Germinal center (tissue), 1 donor: ENCODE measurements at regions not wholly inside any gene's neighbourhood (a gene's known extent, or its start where the extent isn't known, plus 50 kb on each side); places are given as distances from the start of the nearest gene placed in this dataset.
"Not testable (repeated sequence)": the region's sequence is repeated elsewhere in the genome, so short reads cannot be mapped to it uniquely, and the experiment has no call there.

Source experiments
- DNase-seq: peaks from one replicate; pipeline ENCODE4 v3.0.0; 2012; ENCODE audit warnings: mixed read lengths, low spot score

DNA sequence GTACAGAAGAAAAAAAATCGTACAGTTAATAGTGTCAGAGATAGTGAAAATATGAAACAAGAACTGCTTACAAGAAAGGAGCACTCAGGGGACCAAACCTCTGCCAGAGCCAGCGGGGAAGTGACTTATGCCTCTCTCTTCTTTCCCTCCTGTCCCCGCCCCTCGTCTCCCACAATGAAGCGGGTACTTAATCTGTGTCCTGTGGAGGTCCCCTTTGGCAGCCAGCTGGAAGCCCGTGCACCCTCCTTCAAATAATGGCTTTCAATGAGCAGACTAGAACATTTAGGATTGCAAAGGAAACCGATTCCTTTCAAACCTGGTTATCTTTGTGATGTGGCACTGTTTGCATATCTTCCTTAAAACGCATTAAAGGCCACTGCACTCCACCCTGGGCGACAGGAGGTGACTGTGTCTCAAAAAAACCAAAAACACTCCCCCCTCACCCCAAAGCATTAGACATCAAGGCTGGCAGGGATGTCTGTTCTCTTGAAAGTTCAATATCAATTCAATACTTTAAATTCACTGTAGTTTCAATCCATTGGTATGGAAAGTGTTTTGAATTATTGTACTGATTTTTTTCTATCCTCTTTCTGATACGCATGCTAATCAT, 51.7 kb downstream of the PPIAL4C start:
- not testable (repeated sequence) for DNase-seq

DNA sequence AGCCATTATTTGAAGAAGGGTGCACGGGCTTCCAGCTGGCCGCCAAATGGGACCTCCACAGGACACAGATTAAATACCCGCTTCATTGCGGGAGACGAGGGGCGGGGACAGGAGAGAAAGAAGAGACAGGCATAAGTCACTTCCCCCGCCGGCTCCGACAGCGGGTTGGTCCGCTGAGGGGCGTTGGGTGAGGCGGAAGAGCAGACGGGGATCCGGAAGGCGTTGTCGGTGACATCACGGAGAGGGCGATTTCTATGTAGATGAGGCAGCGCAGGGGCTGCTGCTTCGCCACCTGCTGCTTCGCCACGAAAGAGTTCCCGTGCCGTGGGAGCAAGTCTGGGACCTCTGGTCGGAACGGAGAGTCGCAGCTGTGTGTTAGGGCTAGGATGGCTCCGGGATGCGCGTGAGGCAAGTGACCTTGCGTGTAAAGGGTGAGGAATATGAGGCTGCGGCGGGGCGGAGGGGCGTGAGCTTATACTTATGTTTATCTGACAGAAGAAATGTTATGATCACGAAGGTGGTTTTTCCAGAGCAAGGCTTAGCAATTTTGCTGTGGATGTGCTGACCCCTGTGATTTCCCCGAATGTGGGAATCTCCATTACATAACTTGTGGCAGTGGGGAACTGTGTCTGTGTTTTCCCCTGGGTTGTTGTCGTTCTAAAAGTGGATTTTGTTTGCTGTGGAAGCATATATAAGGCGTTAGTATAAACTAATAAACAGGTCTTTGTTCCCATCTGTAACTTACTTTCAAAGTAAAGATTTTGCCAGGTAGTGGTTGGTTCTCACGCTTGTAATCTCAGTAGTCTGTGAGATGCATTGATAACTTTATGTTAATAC, 52.9 kb downstream of the PPIAL4C start:
- peak; percentile 61 for DNase-seq

DNA sequence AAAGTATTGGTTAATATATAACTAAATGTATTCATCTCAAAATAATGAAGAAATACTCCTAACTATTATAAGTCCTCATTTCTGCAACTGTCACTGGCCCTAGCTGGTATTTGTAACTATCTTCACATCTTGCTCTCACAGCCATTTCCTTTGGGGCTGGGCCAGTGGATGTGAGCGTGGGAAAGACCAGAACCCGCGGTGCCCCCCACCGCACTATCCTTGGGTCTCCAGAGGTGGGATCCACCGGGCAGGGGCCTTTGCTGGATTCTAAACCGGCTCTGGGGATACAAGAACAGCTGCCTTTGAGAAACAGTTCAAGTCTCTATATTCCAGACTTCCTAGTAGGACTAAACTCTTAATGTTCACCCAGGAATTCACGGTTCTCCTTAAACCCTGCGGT, 54.8 kb downstream of the PPIAL4C start:
- not testable (repeated sequence) for DNase-seq

DNA sequence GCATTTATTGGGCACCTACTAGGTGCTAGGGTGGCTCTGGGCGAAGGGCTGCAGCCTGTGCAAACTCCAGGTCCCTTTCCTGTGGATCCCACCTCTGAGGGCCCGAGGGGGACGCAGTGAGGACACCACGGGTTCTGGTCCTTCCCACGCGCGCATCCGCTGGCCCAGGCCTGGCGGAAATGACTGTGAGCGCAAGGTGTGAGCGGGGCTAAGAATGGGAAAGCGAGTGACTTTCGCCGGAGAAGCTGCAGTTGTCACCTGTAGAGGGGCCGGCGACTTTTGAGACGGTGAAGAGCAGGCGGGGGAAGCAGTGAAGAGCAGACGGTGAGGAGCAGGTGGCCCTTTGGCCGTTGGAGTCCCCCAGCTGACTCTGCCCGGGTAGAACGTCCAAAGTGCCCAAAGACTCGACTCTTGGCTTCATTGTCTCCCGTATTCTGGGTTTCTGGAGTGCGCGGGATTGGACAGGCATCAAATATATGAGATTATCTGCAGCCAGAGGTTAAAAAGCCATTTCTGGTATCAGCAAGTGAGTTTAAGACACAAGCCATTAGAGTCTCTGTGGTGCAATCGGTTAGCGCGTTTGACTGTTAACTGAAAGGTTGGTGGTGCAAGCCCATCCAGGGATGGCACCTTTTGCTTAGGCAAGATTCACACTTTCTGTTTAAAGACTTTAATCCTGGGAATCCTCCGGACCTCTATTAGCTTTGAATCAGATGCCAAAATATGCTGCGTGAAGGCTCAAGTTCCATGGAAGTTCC, 55.4 kb downstream of the PPIAL4C start:
- not testable (repeated sequence) for DNase-seq

DNA sequence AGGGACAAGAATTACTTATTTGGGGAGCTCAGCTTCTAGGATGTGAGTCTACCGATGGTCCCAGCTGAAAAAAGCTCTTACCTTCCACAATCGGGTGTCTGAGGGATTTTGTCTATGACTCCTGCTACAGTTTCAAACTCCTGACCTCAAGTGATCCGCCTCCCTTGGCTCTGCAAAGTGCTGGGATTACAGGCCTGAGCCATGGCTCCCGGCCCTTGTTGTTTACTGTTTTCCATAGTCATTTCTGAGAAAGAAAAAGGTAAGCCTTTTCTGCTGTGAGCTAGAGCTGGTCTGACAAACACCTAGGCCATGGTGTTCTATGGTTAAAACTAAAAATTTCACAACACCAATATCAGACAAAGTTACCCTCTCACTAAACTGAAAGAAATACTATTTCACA, 57.5 kb downstream of the PPIAL4C start:
- DNase-seq: not testable (repeated sequence)

DNA sequence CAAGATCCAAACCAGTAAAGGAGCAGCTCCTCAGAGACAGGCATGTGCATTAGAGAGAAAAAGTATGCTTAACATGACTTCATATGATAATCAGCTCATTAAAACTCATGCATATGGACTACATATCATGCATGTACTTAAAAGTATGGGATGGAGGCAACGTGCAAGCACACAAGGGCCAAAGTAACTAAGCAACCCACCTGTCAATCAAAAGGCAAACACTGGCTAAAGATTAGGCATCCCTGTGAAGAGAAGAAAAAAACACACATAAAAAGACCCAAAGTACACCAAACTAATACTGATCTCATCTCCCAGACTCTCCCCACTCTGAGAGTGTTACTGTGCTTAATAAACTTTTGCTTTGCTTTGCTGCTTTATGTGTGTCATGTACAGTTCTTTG, 61.2 kb downstream of the PPIAL4C start:
- not testable (repeated sequence) for DNase-seq

DNA sequence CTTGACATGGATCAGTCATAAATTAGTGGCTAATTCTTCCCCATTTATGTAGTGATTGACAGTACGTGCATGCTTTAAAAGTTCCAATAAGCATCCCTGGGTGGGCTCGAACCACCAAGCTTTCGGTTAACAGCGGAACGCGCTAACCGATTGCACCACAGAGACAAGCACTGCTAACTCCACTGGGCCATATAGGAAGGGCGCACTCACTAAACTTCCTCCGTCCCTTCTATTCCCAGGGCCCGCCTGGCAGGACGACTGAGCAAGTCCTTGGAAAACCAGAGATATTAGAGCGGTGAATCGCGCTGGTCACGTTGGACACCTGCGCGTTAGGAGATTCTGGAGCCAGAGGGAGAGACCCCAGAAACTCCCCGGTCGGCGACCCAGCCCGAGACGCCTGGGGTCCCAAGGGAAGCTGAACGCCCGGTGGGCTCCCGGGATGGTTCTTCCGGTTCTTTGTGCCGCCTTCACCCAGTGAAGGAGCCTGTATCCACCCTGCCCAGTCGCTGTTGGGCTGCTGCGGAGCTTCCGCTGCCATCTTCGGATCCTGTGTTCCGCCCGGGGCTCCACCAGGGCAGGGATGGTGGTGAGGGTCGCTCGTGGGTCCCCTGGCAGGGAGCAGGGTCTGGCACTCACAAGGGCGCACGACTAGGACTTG, 62.8 kb downstream of the PPIAL4C start:
- not testable (repeated sequence) for DNase-seq

DNA sequence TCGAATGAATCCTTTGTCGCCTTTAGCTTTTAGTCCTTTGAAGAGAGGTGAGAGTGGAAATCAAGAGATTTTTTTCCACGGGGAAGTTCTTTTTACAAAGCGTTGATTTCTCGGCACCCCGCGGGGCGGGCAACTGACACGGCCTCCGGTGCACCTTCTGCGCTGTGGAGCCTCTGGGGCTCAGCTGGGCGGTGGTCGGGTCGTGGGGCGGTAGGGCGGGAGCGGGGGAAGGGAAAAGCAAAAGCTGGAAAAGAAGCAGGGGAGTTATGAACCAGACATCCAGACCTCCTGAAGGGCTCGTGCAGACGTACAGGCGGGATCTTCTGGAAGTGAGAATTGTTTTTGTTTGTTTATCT, 63.3 kb downstream of the PPIAL4C start:
- DNase-seq: not testable (repeated sequence)

DNA sequence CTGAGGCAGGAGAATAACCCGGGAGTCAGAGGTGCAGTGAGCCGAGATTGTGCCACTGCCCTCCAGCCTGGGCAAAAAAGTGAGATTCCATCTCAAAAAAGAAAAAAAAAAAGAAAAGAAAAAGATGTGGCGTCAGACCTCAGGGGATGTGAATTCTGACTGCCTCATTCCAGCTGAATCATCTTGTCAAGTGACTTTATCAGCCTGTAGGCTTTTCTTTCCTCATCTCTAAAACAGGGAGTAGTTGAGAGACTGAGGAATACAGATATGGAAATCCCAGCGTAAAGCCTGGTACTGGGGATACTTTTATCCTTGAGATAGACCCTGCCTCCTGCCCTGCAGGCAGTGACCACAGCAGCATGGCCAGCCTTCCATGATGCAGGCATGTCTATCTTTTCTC, 74.1 kb downstream of the PPIAL4C start:
- not testable (repeated sequence) for DNase-seq

DNA sequence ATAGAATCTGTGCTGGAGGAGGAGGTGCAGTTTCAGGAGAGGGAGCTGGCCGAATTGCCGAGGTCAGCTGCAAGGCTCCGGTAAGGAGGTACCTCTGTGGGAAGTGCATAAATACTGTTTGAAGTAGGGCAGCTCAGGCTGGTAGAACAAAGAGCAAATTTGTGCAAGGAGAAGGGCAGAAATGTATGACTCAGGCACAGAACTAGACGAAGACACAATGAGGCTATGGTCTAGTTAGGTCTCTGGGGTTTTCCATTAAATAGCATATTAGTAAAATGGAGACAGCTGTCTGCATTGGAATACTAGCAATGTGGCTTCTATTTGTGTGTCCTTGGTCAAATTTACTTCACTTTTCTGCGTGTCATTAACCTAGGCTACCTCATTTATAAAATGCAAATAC, 74.5 kb downstream of the PPIAL4C start:
- not testable (repeated sequence) for DNase-seq

DNA sequence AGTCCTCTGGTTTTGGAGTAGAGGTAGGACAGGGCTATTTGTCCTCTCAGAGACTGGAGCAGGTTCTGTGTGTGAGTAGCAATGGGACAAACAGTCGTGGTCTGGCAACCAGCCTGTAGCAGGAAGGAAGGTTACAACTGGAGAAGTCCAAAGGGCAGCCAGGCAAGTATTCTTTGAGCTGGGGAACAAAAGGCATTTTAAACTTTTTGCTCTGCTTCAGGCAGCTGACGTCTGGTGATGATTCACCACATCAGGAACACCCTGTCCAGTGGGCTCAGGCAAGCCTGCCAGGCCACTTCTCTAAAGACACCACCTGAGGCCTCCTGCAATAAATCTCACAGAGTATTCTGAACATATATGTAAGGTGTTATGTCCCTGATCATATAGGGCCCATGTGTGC, 81.0 kb downstream of the PPIAL4C start:
- not testable (repeated sequence) for DNase-seq

DNA sequence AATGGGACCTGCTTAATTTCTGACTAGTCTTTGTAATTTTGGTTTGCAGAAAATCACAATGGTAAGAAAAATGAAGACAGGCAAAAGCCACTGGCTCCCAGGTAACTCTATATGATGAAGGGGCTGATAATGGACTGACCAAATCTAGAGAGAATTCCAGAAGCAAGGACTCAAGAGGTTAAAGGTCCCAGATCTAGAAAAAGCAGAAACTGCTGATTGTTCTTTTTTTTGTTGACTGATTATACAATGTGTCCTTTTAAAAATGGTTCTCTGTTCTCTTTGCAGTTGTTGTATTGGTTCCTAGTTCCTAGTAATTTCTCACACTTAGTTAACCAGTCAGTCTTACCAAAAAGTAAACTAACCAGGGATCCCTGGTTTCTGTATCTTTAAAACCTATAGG, 81.4 kb downstream of the PPIAL4C start:
- not testable (repeated sequence) for DNase-seq

DNA sequence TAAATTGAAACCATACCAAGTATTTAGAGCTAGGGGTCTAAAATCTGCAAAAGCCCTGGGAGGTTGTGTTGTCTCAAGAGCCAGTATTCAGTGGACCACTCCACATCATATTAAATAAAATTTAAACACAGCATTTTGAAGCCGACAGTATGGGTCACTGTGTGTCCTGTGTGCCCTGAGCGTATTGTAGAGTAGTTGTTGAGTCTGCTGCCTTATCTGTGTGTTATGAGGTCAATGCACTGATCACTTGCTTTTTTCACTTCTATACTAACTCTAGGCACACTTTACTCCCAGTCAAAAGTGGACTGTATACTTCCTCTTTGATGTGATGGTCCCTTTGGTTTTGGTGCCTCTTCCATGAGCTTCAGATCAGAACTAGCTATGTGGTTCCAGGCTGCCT, 81.9 kb downstream of the PPIAL4C start:
- DNase-seq: not testable (repeated sequence)

DNA sequence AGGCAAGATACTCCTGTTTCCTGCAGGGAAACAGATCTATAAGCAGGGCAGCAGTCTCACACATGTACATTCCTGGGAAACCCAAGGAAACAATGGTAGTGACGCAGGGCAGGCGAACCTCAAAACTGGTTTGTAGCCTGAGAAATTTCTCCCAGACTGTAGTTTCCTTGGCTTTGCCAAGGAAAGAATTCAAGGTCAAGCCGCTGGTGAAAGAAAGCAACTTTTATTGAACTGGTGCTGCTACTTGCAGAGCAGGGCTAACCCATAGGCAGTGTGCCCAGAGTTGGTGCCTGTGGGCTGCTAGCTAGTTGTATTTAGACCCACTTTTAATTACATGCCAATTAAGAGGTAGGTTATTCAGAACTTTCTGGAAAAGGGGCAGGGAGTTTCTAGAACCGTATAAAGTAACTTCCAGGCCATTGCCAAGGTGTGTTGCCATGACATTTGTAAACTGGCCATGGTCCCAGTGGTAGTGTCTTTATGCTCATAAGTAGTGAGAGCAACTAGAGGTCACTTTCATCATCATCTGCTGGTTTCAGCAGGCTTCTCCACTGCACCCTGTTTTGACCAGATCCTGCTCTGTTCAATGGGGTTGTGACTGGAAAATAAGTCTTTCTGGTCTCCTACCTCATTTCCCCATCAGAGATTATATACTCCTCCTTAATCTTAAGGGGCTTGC, 89.7 kb downstream of the PPIAL4C start:
- not testable (repeated sequence) for DNase-seq

DNA sequence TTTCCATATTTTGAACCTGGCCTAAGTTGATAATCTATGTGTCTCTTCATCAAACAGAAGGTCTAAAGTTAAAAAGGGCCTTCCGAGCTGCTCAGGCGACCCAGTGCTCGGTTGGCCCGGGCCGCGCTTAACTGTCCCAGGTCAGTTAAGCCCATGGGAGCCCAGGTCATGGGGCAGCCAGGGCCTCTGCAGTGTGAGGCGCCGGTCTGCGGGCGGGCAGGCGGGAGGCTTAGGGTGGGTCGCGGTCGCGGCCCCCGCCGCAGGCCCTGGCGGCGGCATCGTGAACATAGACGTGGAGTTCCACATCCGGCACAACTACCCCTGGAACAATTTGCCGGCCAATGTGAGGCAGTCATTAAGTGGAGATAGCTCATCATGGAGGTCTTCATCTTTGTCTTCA, 91.3 kb downstream of the PPIAL4C start:
- DNase-seq: not testable (repeated sequence)

DNA sequence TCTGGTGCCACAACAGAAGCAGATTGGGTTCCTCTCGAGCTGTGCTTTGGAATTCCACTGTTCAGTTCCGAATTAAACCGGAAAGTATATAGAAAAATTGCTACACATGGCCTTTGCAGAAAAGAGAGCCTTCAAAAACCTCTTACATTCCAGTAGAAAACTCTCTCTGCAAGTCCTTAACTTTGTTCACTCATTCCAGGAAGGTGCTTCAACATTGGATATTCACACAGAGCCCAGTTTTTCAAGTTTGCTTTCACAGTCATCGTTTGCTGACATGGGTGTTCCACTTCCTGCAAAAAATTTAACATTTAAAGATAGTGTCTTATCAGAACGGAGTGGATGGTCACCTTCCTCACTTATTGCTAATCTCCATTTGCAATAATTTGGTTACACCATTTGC, 93.7 kb downstream of the PPIAL4C start:
- not testable (repeated sequence) for DNase-seq

DNA sequence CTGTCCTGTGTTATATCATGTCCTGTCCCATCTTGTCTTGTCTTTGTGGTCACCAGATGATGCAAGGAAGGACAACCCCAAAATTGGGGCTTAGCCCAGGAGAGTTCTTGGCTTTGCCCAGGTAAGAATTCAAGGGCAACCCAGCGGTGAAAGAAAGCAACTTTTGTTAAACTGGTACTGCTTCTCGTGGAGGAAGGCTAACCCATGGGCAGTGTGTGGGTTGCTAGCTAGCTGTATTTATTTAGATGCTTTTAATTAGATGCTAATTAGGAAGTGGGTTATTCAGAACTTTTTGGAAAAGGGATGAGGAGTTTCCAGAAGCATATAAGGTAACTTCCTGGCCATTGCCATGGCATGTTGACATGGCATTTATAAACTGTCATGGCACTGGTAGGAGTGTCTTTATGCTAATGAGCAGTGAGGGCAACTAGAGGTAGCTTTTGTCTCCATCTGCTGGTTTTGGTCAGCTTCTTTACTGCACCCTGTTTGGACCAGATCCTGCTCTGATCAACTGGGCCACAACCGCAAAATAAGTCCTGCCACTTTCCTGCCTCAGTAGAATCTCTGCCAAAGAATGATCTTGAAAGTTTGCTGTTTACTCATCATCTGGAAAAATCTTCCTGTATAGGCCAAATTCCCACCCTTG, 95.8 kb upstream of the FCGR1A start:
- not testable (repeated sequence) for DNase-seq

DNA sequence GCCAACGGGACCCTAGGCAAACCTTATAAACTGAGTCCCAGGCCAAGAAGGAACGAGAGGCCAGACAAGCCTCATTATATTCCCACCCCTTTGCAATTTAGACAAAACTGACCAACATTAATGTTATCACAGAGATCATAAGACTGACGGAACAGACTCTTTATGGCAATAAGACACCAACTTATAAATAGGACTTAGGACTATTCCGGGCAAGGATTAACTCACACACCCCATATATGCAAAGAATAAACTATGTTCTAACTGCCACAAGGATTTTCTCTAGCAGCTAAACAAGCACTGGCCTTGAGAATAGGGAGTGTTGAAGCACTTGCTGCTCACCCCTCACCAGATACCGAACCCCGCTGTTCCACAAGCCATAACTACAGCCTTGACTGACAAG, 91.1 kb upstream of the FCGR1A start:
- not testable (repeated sequence) for DNase-seq

DNA sequence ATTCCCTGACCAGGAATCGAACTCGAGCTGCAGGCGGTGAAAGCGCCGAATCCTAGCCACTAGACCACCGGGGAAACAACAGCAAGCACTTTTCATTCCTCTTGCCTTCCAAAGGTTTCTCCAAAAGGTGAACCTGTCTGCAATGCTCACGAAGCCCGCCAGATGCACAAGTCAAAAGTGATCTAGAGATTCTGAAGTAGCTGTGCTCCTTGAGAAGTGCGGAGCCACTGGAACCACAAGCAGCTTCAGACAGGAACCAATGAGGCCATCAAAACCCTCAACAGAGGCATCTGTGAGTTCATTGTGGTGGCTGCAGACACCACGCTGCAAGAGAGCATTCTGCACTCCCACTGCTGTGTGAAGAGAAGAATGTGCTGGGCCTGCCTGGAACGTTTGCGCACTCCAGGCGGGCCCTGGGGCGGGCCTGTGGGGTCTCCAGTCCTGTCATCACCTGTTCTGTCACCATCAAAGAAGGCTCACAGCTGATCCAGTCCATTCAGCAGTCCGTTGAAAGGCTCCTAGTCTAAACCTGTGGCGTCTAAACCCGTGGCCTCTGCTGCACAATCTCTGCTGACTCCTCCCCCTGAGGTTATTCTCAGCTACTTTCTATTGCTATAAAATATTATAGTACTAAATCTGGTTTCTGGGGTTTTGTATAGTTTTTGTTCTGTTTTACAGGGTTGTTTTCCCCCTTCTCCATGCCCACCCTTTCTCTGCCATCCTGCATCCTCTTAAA, 89.5 kb upstream of the FCGR1A start:
- DNase-seq: not testable (repeated sequence)

DNA sequence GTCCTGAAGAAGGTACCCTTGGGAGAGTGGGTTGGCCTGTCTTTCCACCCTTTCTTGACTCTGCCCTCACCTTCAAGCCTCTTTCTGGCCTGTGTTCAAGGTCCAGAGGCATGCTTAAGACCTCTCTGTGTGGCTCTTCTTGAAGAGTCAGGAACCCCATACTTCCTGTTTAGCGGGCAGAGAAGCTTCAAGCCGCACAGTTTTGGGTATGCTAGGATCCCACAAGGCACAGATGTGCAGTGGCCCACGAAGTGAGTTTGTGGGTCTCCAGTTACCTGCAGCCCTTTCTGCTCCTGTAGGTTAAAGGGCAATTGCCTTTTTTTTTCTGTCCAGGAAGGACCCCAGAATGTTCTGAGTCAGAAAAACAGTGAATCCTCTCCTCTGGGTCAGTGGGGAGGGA, 87.4 kb upstream of the FCGR1A start:
- DNase-seq: not testable (repeated sequence)
